ENCODE measurements at regions not wholly inside any gene's neighbourhood (a gene's known extent, or its start where the extent isn't known, plus 50 kb on each side); places are given as distances from the start of the nearest gene placed in this dataset.

GRCh38 chr14:51473351-51473750 lies 178.4 kb upstream of the FRMD6 start:
- no peak overlapping the region for H3K4me3 ChIP-seq (ENCODE audit: low read depth, low read length)

GRCh38 chr14:51473808-51474565 lies 177.7 kb upstream of the FRMD6 start:
- Histone ChIP-seq H3K4me1 (ENCODE audit: control insufficient read depth, insufficient read depth, low read length) (peaks cover 14% of the 10 kb centered on the region), H3K9me3 (ENCODE audit: control insufficient read depth, insufficient read depth, low read depth, low read length) (no peaks in the 10 kb centered on the region), H3K4me3 (ENCODE audit: low read depth, low read length) (no peak overlapping the region), H3K9ac (ENCODE audit: low read length) (no peak overlapping the region), H3K27ac (ENCODE audit: low read depth, low read length) (no peak overlapping the region), H3K36me3 (ENCODE audit: control insufficient read depth, insufficient read depth, low read length) (no peaks in the 10 kb centered on the region), H3K27me3 (ENCODE audit: control insufficient read depth, insufficient read depth, low read length) (no peaks in the 10 kb centered on the region)

More at GRCh38 chr14:51473351-51473750, 178.4 kb upstream of the FRMD6 start:
- Histone ChIP-seq H3K9me3 (ENCODE audit: control insufficient read depth, insufficient read depth, low read depth, low read length) (peaks cover 4% of the 10 kb centered on the region; the same call in 1 of the 2 replicates), H3K36me3 (ENCODE audit: control insufficient read depth, insufficient read depth, low read length) (no peaks in the 10 kb centered on the region), H3K27ac (ENCODE audit: low read depth, low read length) (no peak overlapping the region), H3K9ac (ENCODE audit: low read length) (no peak overlapping the region), H3K27me3 (ENCODE audit: control insufficient read depth, insufficient read depth, low read length) (no peaks in the 10 kb centered on the region), H3K4me1 (ENCODE audit: control insufficient read depth, insufficient read depth, low read length) (peaks cover 14% of the 10 kb centered on the region)

GRCh38 chr14:51474854-51475253 lies 176.9 kb upstream of the FRMD6 start:
- Histone ChIP-seq H3K36me3 (ENCODE audit: control insufficient read depth, insufficient read depth, low read length) (no peaks in the 10 kb centered on the region), H3K4me3 (ENCODE audit: low read depth, low read length) (no peak overlapping the region), H3K4me1 (ENCODE audit: control insufficient read depth, insufficient read depth, low read length) (peaks cover 14% of the 10 kb centered on the region), H3K27ac (ENCODE audit: low read depth, low read length) (no peak overlapping the region), H3K9me3 (ENCODE audit: control insufficient read depth, insufficient read depth, low read depth, low read length) (no peaks in the 10 kb centered on the region), H3K27me3 (ENCODE audit: control insufficient read depth, insufficient read depth, low read length) (no peaks in the 10 kb centered on the region), H3K9ac (ENCODE audit: low read length) (no peak overlapping the region)

GRCh38 chr14:51478175-51478621 lies 173.5 kb upstream of the FRMD6 start:
- no peaks in the 10 kb centered on the region for H3K9me3 ChIP-seq (ENCODE audit: control insufficient read depth, insufficient read depth, low read depth, low read length)
- no peak overlapping the region for H3K27ac ChIP-seq (ENCODE audit: low read depth, low read length)
- H3K4me3 ChIP-seq (ENCODE audit: low read depth, low read length): no peak overlapping the region
- no peak overlapping the region for H3K9ac ChIP-seq (ENCODE audit: low read length)
- H3K36me3 ChIP-seq (ENCODE audit: control insufficient read depth, insufficient read depth, low read length): no peaks in the 10 kb centered on the region
- peaks cover 13% of the 10 kb centered on the region for H3K4me1 ChIP-seq (ENCODE audit: control insufficient read depth, insufficient read depth, low read length)
- H3K27me3 ChIP-seq (ENCODE audit: control insufficient read depth, insufficient read depth, low read length): no peaks in the 10 kb centered on the region

GRCh38 chr14:51479584-51480325 lies 172.0 kb upstream of the FRMD6 start:
- H3K4me3 ChIP-seq (ENCODE audit: low read depth, low read length): no peak overlapping the region
- no peaks in the 10 kb centered on the region for H3K9me3 ChIP-seq (ENCODE audit: control insufficient read depth, insufficient read depth, low read depth, low read length)
- no peak overlapping the region for H3K27ac ChIP-seq (ENCODE audit: low read depth, low read length)

GRCh38 chr14:51481643-51482042 lies 170.1 kb upstream of the FRMD6 start:
- no peaks in the 10 kb centered on the region for H3K9me3 ChIP-seq (ENCODE audit: control insufficient read depth, insufficient read depth, low read depth, low read length)
- no peaks in the 10 kb centered on the region for H3K27me3 ChIP-seq (ENCODE audit: control insufficient read depth, insufficient read depth, low read length)
- H3K4me1 ChIP-seq (ENCODE audit: control insufficient read depth, insufficient read depth, low read length): no peaks in the 10 kb centered on the region
- no peak overlapping the region for H3K4me3 ChIP-seq (ENCODE audit: low read depth, low read length)
- H3K36me3 ChIP-seq (ENCODE audit: control insufficient read depth, insufficient read depth, low read length): no peaks in the 10 kb centered on the region
- no peak overlapping the region for H3K9ac ChIP-seq (ENCODE audit: low read length)
- no peak overlapping the region for H3K27ac ChIP-seq (ENCODE audit: low read depth, low read length)

More at GRCh38 chr14:51479584-51480325, 172.0 kb upstream of the FRMD6 start:
- Histone ChIP-seq H3K4me1 (ENCODE audit: control insufficient read depth, insufficient read depth, low read length) (no peaks in the 10 kb centered on the region), H3K9ac (ENCODE audit: low read length) (no peak overlapping the region), H3K27me3 (ENCODE audit: control insufficient read depth, insufficient read depth, low read length) (no peaks in the 10 kb centered on the region), H3K36me3 (ENCODE audit: control insufficient read depth, insufficient read depth, low read length) (no peaks in the 10 kb centered on the region)

- H3K4me1 ChIP-seq (ENCODE audit: control insufficient read depth, insufficient read depth, low read length): no peaks in the 10 kb centered on the region
- H3K36me3 ChIP-seq (ENCODE audit: control insufficient read depth, insufficient read depth, low read length): no peaks in the 10 kb centered on the region
- no peak overlapping the region for H3K27ac ChIP-seq (ENCODE audit: low read depth, low read length)
- no peaks in the 10 kb centered on the region for H3K9me3 ChIP-seq (ENCODE audit: control insufficient read depth, insufficient read depth, low read depth, low read length)
- no peak overlapping the region for H3K4me3 ChIP-seq (ENCODE audit: low read depth, low read length)
- H3K27me3 ChIP-seq (ENCODE audit: control insufficient read depth, insufficient read depth, low read length): no peaks in the 10 kb centered on the region
- H3K9ac ChIP-seq (ENCODE audit: low read length): no peak overlapping the region
These were observed 169.6 kb upstream of the FRMD6 start for GRCh38 chr14:51482102-51482501.

- Histone ChIP-seq H3K36me3 (ENCODE audit: control insufficient read depth, insufficient read depth, low read length) (no peaks in the 10 kb centered on the region), H3K9me3 (ENCODE audit: control insufficient read depth, insufficient read depth, low read depth, low read length) (no peaks in the 10 kb centered on the region)
These were observed 167.2 kb upstream of the FRMD6 start for GRCh38 chr14:51484485-51484884.

GRCh38 chr14:51485733-51486132 lies 166.0 kb upstream of the FRMD6 start:
- Histone ChIP-seq H3K27me3 (ENCODE audit: control insufficient read depth, insufficient read depth, low read length) (no peaks in the 10 kb centered on the region), H3K4me3 (ENCODE audit: low read depth, low read length) (no peak overlapping the region), H3K9me3 (ENCODE audit: control insufficient read depth, insufficient read depth, low read depth, low read length) (no peaks in the 10 kb centered on the region), H3K4me1 (ENCODE audit: control insufficient read depth, insufficient read depth, low read length) (no peaks in the 10 kb centered on the region), H3K27ac (ENCODE audit: low read depth, low read length) (no peak overlapping the region), H3K9ac (ENCODE audit: low read length) (no peak overlapping the region), H3K36me3 (ENCODE audit: control insufficient read depth, insufficient read depth, low read length) (no peaks in the 10 kb centered on the region)

More at GRCh38 chr14:51484485-51484884, 167.2 kb upstream of the FRMD6 start:
- no peaks in the 10 kb centered on the region for H3K4me1 ChIP-seq (ENCODE audit: control insufficient read depth, insufficient read depth, low read length)
- no peaks in the 10 kb centered on the region for H3K27me3 ChIP-seq (ENCODE audit: control insufficient read depth, insufficient read depth, low read length)
- no peak overlapping the region for H3K4me3 ChIP-seq (ENCODE audit: low read depth, low read length)
- H3K9ac ChIP-seq (ENCODE audit: low read length): no peak overlapping the region
- no peak overlapping the region for H3K27ac ChIP-seq (ENCODE audit: low read depth, low read length)

- Histone ChIP-seq H3K9me3 (ENCODE audit: control insufficient read depth, insufficient read depth, low read depth, low read length) (peaks cover 1% of the 10 kb centered on the region; the same call in 1 of the 2 replicates), H3K4me3 (ENCODE audit: low read depth, low read length) (no peak overlapping the region), H3K27ac (ENCODE audit: low read depth, low read length) (no peak overlapping the region), H3K9ac (ENCODE audit: low read length) (no peak overlapping the region), H3K4me1 (ENCODE audit: control insufficient read depth, insufficient read depth, low read length) (no peaks in the 10 kb centered on the region), H3K36me3 (ENCODE audit: control insufficient read depth, insufficient read depth, low read length) (no peaks in the 10 kb centered on the region), H3K27me3 (ENCODE audit: control insufficient read depth, insufficient read depth, low read length) (no peaks in the 10 kb centered on the region)
These were observed 163.9 kb upstream of the FRMD6 start for GRCh38 chr14:51487848-51488247.

GRCh38 chr14:51488569-51489220 lies 163.0 kb upstream of the FRMD6 start:
- Histone ChIP-seq H3K9ac (ENCODE audit: low read length) (no peak overlapping the region), H3K27ac (ENCODE audit: low read depth, low read length) (no peak overlapping the region), H3K4me3 (ENCODE audit: low read depth, low read length) (no peak overlapping the region), H3K36me3 (ENCODE audit: control insufficient read depth, insufficient read depth, low read length) (no peaks in the 10 kb centered on the region), H3K27me3 (ENCODE audit: control insufficient read depth, insufficient read depth, low read length) (no peaks in the 10 kb centered on the region), H3K4me1 (ENCODE audit: control insufficient read depth, insufficient read depth, low read length) (no peaks in the 10 kb centered on the region), H3K9me3 (ENCODE audit: control insufficient read depth, insufficient read depth, low read depth, low read length) (peaks cover 8% of the 10 kb centered on the region; the same call in 1 of the 2 replicates)

Data from HUES6 (cell line).